Type B pancreatic cell (in vitro differentiated cells): ENCODE measurements at regions not wholly inside any gene's neighbourhood (a gene's known extent, or its start where the extent isn't known, plus 50 kb on each side); places are given as distances from the start of the nearest gene placed in this dataset.

Experiments used
- DNase-seq: peaks from one replicate; pipeline ENCODE4 v3.0.0; 2021; ENCODE audit warnings: mixed read lengths; ENCODE audit not compliant: unreplicated experiment; ENCODE audit errors: extremely low spot score
- H3K27ac Mint-ChIP-seq: 2 replicates; pipeline ENCODE4 v1.8.0; 2021; ENCODE audit warnings: mild to moderate bottlenecking, mixed read lengths
- H3K27me3 Mint-ChIP-seq: 2 replicates; pipeline ENCODE4 v1.8.0; 2021; ENCODE audit warnings: mixed read lengths
- H3K36me3 Mint-ChIP-seq: 2 replicates; pipeline ENCODE4 v1.8.0; 2021; ENCODE audit warnings: mixed read lengths
- H3K4me1 Mint-ChIP-seq: one replicate; pipeline ENCODE4 v1.8.0; 2021; ENCODE audit warnings: mixed read lengths; ENCODE audit not compliant: unreplicated experiment
- H3K4me3 Mint-ChIP-seq: 2 replicates; pipeline ENCODE4 v1.8.0; 2021; ENCODE audit warnings: mild to moderate bottlenecking, mixed read lengths
- H3K9me3 Mint-ChIP-seq: 2 replicates; pipeline ENCODE4 v1.8.0; 2021; ENCODE audit warnings: mixed read lengths
- CTCF ChIP-seq: fragments of 200-600 bp; sonication (generic); conservative IDR thresholded peaks from 2 replicates; pipeline ENCODE4 v1.5.0; 2021; ENCODE audit warnings: antibody characterized with exemption, mild to moderate bottlenecking

- H3K4me1 Mint-ChIP-seq = peaks cover 34% of the 10 kb centered on the region
These were observed 405.0 kb upstream of the TPM1 start for GRCh38 chr15:62637574-62637897.

GRCh38 chr15:62637950-62638619, 404.5 kb upstream of the TPM1 start:
- Mint-ChIP-seq H3K27me3 (no peaks in the 10 kb centered on the region), H3K4me3 (no peak overlapping the region), H3K36me3 (no peaks in the 10 kb centered on the region), H3K4me1 (peaks cover 34% of the 10 kb centered on the region), H3K27ac (no peak overlapping the region), H3K9me3 (no peaks in the 10 kb centered on the region)
- DNase-seq = no peak
- no peak for TF ChIP-seq CTCF

More at GRCh38 chr15:62637574-62637897, 405.0 kb upstream of the TPM1 start:
- no peak for TF ChIP-seq CTCF
- Mint-ChIP-seq H3K27ac (no peak overlapping the region), H3K4me3 (no peak overlapping the region), H3K27me3 (no peaks in the 10 kb centered on the region), H3K9me3 (no peaks in the 10 kb centered on the region), H3K36me3 (no peaks in the 10 kb centered on the region)
- no peak for DNase-seq

- Mint-ChIP-seq H3K27me3 (no peaks in the 10 kb centered on the region), H3K4me1 (peaks cover 39% of the 10 kb centered on the region), H3K4me3 (no peak overlapping the region), H3K9me3 (no peaks in the 10 kb centered on the region), H3K27ac (no peak overlapping the region), H3K36me3 (no peaks in the 10 kb centered on the region)
- no peak for DNase-seq
- TF ChIP-seq CTCF = no peak
These were observed 403.1 kb upstream of the TPM1 start for GRCh38 chr15:62639432-62639831.

GRCh38 chr15:62639906-62640605, 402.5 kb upstream of the TPM1 start:
- Mint-ChIP-seq H3K4me1 (peaks cover 45% of the 10 kb centered on the region), H3K9me3 (no peaks in the 10 kb centered on the region), H3K4me3 (no peak overlapping the region), H3K27ac (no peak overlapping the region), H3K27me3 (no peaks in the 10 kb centered on the region), H3K36me3 (no peaks in the 10 kb centered on the region)
- no peak for TF ChIP-seq CTCF
- DNase-seq = no peak

- TF ChIP-seq CTCF = no peak
- no peaks in the 10 kb centered on the region for H3K27me3 Mint-ChIP-seq
- H3K36me3 Mint-ChIP-seq = no peaks in the 10 kb centered on the region
- no peaks in the 10 kb centered on the region for H3K9me3 Mint-ChIP-seq
- peak overlapping the region; percentile 34 for H3K27ac Mint-ChIP-seq
- DNase-seq = no peak
- peaks cover 42% of the 10 kb centered on the region for H3K4me1 Mint-ChIP-seq
- H3K4me3 Mint-ChIP-seq = no peak overlapping the region
These were observed 400.7 kb upstream of the TPM1 start for GRCh38 chr15:62641825-62642224.
